Gastrocnemius medialis (tissue), 4 donors: ENCODE measurements at regions not wholly inside any gene's neighbourhood (a gene's known extent, or its start where the extent isn't known, plus 50 kb on each side); places are given as distances from the start of the nearest gene placed in this dataset.

Source experiments
- CTCF ChIP-seq, 5 experiments: fragments of 450-650 bp in 3 of 5; fragments of 200-600 bp in 2 of 5; sonication (generic) in 2 of 5; IDR thresholded peaks in 4 of 5; conservative IDR thresholded peaks in 1 of 5; 1 replicate in 4 of 5; 2 replicates in 1 of 5; pipeline ENCODE4 v1.5.1; 2016 to 2019; ENCODE audit warnings: antibody characterized with exemption in 5 of 5, mild to moderate bottlenecking in 3 of 5, moderate library complexity in 3 of 5
- POLR2A ChIP-seq, 2 donors: fragments of 450-650 bp; IDR thresholded peaks; one replicate each; pipeline ENCODE4 v1.6.1; 2017; ENCODE audit warnings: antibody characterized with exemption in 2 of 2, mild to moderate bottlenecking in 2 of 2, moderate library complexity in 2 of 2

- no peak for TF ChIP-seq CTCF (IDR thresholded peaks at IDR 0.05 in 4 of 5, conservative IDR thresholded peaks at IDR 0.05 in 1 of 5)
- no peak for TF ChIP-seq POLR2A (IDR thresholded peaks at IDR 0.05)
Measured at GRCh38 chr10:108141064-108141463, 976.6 kb upstream of the SORCS1 start.
